HG02884 (cell line): ENCODE measurements at regions not wholly inside any gene's neighbourhood (a gene's known extent, or its start where the extent isn't known, plus 50 kb on each side); places are given as distances from the start of the nearest gene placed in this dataset.

Experiments
- ATAC-seq: cut with Tn5 transposase; IDR thresholded peaks from one replicate; pipeline ENCODE4 v1.9.1; 2021; ENCODE audit warnings: mild to moderate bottlenecking, moderate library complexity; ENCODE audit not compliant: unreplicated experiment

- no peak for ATAC-seq
Measured at GRCh38 chr3:135728007-135728721, 237.4 kb upstream of the PPP2R3A start.

- no peak for ATAC-seq
Measured at GRCh38 chr3:135731546-135731945, 234.0 kb upstream of the PPP2R3A start.

GRCh38 chr3:135736740-135737139 lies 228.8 kb upstream of the PPP2R3A start:
- no peak for ATAC-seq

- ATAC-seq = no peak
Measured at GRCh38 chr3:135739779-135740178, 225.7 kb upstream of the PPP2R3A start.

- no peak for ATAC-seq
Measured at GRCh38 chr3:135740211-135740610, 225.3 kb upstream of the PPP2R3A start.

GRCh38 chr3:135740751-135741150 lies 224.8 kb upstream of the PPP2R3A start:
- no peak for ATAC-seq

GRCh38 chr3:135751991-135752390 lies 213.5 kb upstream of the PPP2R3A start:
- ATAC-seq = no peak

- no peak for ATAC-seq
Measured at GRCh38 chr3:135752851-135753250, 212.7 kb upstream of the PPP2R3A start.

GRCh38 chr3:135753506-135753905 lies 212.0 kb upstream of the PPP2R3A start:
- ATAC-seq = no peak

GRCh38 chr3:135755330-135756105 lies 210.0 kb upstream of the PPP2R3A start:
- no peak for ATAC-seq

- ATAC-seq = no peak
Measured at GRCh38 chr3:135756106-135756668, 209.3 kb upstream of the PPP2R3A start.

GRCh38 chr3:135757421-135757820 lies 208.1 kb upstream of the PPP2R3A start:
- ATAC-seq = no peak

GRCh38 chr3:135758961-135759360 lies 206.6 kb upstream of the PPP2R3A start:
- ATAC-seq = no peak

GRCh38 chr3:135759651-135760050 lies 205.9 kb upstream of the PPP2R3A start:
- no peak for ATAC-seq

GRCh38 chr3:135760581-135760980 lies 204.9 kb upstream of the PPP2R3A start:
- ATAC-seq = no peak

GRCh38 chr3:135762188-135762856 lies 203.2 kb upstream of the PPP2R3A start:
- no peak for ATAC-seq

GRCh38 chr3:135766115-135766514 lies 199.4 kb upstream of the PPP2R3A start:
- no peak for ATAC-seq

GRCh38 chr3:135771760-135772159 lies 193.8 kb upstream of the PPP2R3A start:
- no peak for ATAC-seq

- ATAC-seq = no peak
Measured at GRCh38 chr3:135779024-135779423, 186.5 kb upstream of the PPP2R3A start.

- ATAC-seq = no peak
Measured at GRCh38 chr3:135779590-135780235, 185.8 kb upstream of the PPP2R3A start.
